Keratinocyte (primary cell): ENCODE measurements at regions not wholly inside any gene's neighbourhood (a gene's known extent, or its start where the extent isn't known, plus 50 kb on each side); places are given as distances from the start of the nearest gene placed in this dataset.

Experiments used
- DNase-seq: peaks from one replicate; pipeline ENCODE4 v3.0.0-alpha.2; 2011; ENCODE audit warnings: low read depth, missing footprints, low spot score
- FAIRE-seq: peaks from 2 replicates; lab custom pipeline; 2011; peaks lifted over from hg19 to GRCh38; lab: Jason Lieb, UNC
- H2AFZ ChIP-seq: 2 replicates; pipeline ENCODE4 v1.6.0; 2012; ENCODE audit warnings: low read length, control low read depth, inconsistent platforms; ENCODE audit not compliant: control insufficient read depth
- H3K27ac ChIP-seq: 2 replicates; pipeline ENCODE4 v1.5.1; 2011; ENCODE audit warnings: low read length; ENCODE audit not compliant: control insufficient read depth, insufficient read depth
- H3K27me3 ChIP-seq: 3 replicates; pipeline ENCODE4 v1.6.0; 2011; ENCODE audit warnings: low read length; ENCODE audit not compliant: control insufficient read depth, insufficient read depth; ENCODE audit errors: extremely low read depth
- H3K36me3 ChIP-seq, 2 experiments: 2 replicates in 1 of 2; 3 replicates in 1 of 2; pipeline ENCODE4 v1.5.1; 2011; ENCODE audit warnings: low read length in 2 of 2, mild to moderate bottlenecking in 1 of 2; ENCODE audit not compliant: control insufficient read depth in 2 of 2, insufficient read depth in 2 of 2; ENCODE audit errors: extremely low read depth in 1 of 2
- H3K4me1 ChIP-seq: 3 replicates; pipeline ENCODE4 v1.5.1; 2011; ENCODE audit warnings: low read length; ENCODE audit not compliant: control insufficient read depth, insufficient read depth; ENCODE audit errors: extremely low read depth
- H3K4me2 ChIP-seq: 3 replicates; pipeline ENCODE4 v1.6.0; 2011; ENCODE audit warnings: low read depth, low read length; ENCODE audit not compliant: control insufficient read depth, insufficient read depth; ENCODE audit errors: extremely low read depth
- H3K4me3 ChIP-seq, 3 experiments: fragments of 200-600 bp in 1 of 3; sonication (generic) in 1 of 3; 2 replicates in 2 of 3; 3 replicates in 1 of 3; pipeline ENCODE4 v1.5.1; 2011 to 2016; ENCODE audit warnings: low read length in 3 of 3, mild to moderate bottlenecking in 3 of 3, control low read depth in 2 of 3, inconsistent platforms in 1 of 3, low read depth in 1 of 3, mixed read lengths in 1 of 3, mixed run types in 1 of 3, moderate library complexity in 1 of 3; ENCODE audit not compliant: control insufficient read depth in 2 of 3, insufficient read depth in 2 of 3; ENCODE audit errors: extremely low read depth in 1 of 3
- H3K79me2 ChIP-seq: 2 replicates; pipeline ENCODE4 v1.6.0; 2012; ENCODE audit warnings: low read length; ENCODE audit not compliant: control insufficient read depth, insufficient read depth
- H3K9ac ChIP-seq: 3 replicates; pipeline ENCODE4 v1.6.0; 2011; ENCODE audit warnings: low read length; ENCODE audit not compliant: control insufficient read depth, insufficient read depth; ENCODE audit errors: extremely low read depth
- H3K9me1 ChIP-seq: 3 replicates; pipeline ENCODE4 v1.6.0; 2011; ENCODE audit warnings: low read length; ENCODE audit not compliant: control insufficient read depth, insufficient read depth; ENCODE audit errors: extremely low read depth
- H3K9me3 ChIP-seq: 2 replicates; pipeline ENCODE4 v1.5.1; 2012; ENCODE audit warnings: low read depth, low read length; ENCODE audit not compliant: control insufficient read depth
- H4K20me1 ChIP-seq: 3 replicates; pipeline ENCODE4 v1.6.0; 2011; ENCODE audit warnings: low read length; ENCODE audit not compliant: control insufficient read depth, insufficient read depth; ENCODE audit errors: extremely low read depth
- CTCF ChIP-seq, 3 experiments: IDR thresholded peaks in 1 of 3; conservative IDR thresholded peaks in 1 of 3; optimal IDR thresholded peaks in 1 of 3; 2 replicates in 2 of 3; 3 replicates in 1 of 3; pipeline versions ENCODE3 to v1.5.1; 2011; ENCODE audit warnings: low read length in 3 of 3, mild to moderate bottlenecking in 3 of 3, moderate library complexity in 2 of 3, control low read depth in 1 of 3, inconsistent platforms in 1 of 3; ENCODE audit not compliant: insufficient read depth in 2 of 3; ENCODE audit errors: extremely low read depth in 1 of 3
- EZH2 ChIP-seq: IDR thresholded peaks from one replicate; pipeline ENCODE4 v1.6.1; 2012; ENCODE audit warnings: inconsistent platforms, mild to moderate bottlenecking, low read length, moderate library complexity
- dilution Hi-C: fragments of 300-500 bp; cut with MboI; formaldehyde crosslinking; loops from one replicate; pipeline ENCODE4 v1.7.0; 2020; ENCODE audit warnings: low sequenced_read_pairs; ENCODE audit not compliant: extremely low pct_ligation_motif_present

- dilution Hi-C loops = no loop called here
- H3K4me2 ChIP-seq = no peak overlapping the region
- no peaks in the 10 kb centered on the region for H3K9me1 ChIP-seq
- no peaks in the 10 kb centered on the region for H3K36me3 ChIP-seq
- H4K20me1 ChIP-seq = no peaks in the 10 kb centered on the region
- no peaks in the 10 kb centered on the region for H3K79me2 ChIP-seq
- H3K27ac ChIP-seq = no peak overlapping the region
- H3K9ac ChIP-seq = no peak overlapping the region
- no peaks in the 10 kb centered on the region for H3K9me3 ChIP-seq
- H3K4me3 ChIP-seq = no peak overlapping the region
- DNase-seq = no peak
- no peak overlapping the region for H2AFZ ChIP-seq
- FAIRE-seq = no peak
- no peaks in the 10 kb centered on the region for H3K4me1 ChIP-seq
- no peaks in the 10 kb centered on the region for H3K27me3 ChIP-seq
- no peak for TF ChIP-seq EZH2
- TF ChIP-seq CTCF (optimal IDR thresholded peaks at IDR 0.05 in 1 of 3, IDR thresholded peaks at IDR 0.05 in 1 of 3, conservative IDR thresholded peaks at IDR 0.05 in 1 of 3; ENCODE audit: extremely low read depth in 1 of 3, insufficient read depth in 2 of 3, low read length in 3 of 3) = no peak
Observed at GRCh38 chr2:15705310-15705709, 113.6 kb downstream of the DDX1 start.

- H3K4me3 ChIP-seq = no peak overlapping the region
- H3K79me2 ChIP-seq = no peaks in the 10 kb centered on the region
- no peak for FAIRE-seq
- H3K9me1 ChIP-seq = no peaks in the 10 kb centered on the region
- H3K4me2 ChIP-seq = no peak overlapping the region
- no peak overlapping the region for H3K27ac ChIP-seq
- H4K20me1 ChIP-seq = no peaks in the 10 kb centered on the region
- DNase-seq = no peak
- H3K9ac ChIP-seq = no peak overlapping the region
- no peaks in the 10 kb centered on the region for H3K9me3 ChIP-seq
- TF ChIP-seq CTCF (optimal IDR thresholded peaks at IDR 0.05 in 1 of 3, IDR thresholded peaks at IDR 0.05 in 1 of 3, conservative IDR thresholded peaks at IDR 0.05 in 1 of 3; ENCODE audit: extremely low read depth in 1 of 3, insufficient read depth in 2 of 3, low read length in 3 of 3) (no peak), EZH2 (no peak)
- no peaks in the 10 kb centered on the region for H3K36me3 ChIP-seq
- no peaks in the 10 kb centered on the region for H3K27me3 ChIP-seq
- H2AFZ ChIP-seq = no peak overlapping the region
- dilution Hi-C loops = no loop called here
- no peaks in the 10 kb centered on the region for H3K4me1 ChIP-seq
Observed at GRCh38 chr2:15705839-15706386, 114.2 kb downstream of the DDX1 start.
